Neural crest cell (in vitro differentiated cells): ENCODE measurements at regions not wholly inside any gene's neighbourhood (a gene's known extent, or its start where the extent isn't known, plus 50 kb on each side); places are given as distances from the start of the nearest gene placed in this dataset.

ENCODE experiments used
- DNase-seq: peaks from one replicate; pipeline ENCODE4 v3.0.0; 2021; ENCODE audit warnings: low read depth, mixed read lengths, low spot score
- H3K27ac Mint-ChIP-seq: one replicate; pipeline ENCODE4 v1.8.0; 2021; ENCODE audit warnings: mild to moderate bottlenecking, mixed read lengths; ENCODE audit not compliant: unreplicated experiment
- H3K27me3 Mint-ChIP-seq: 2 replicates; pipeline ENCODE4 v1.8.0; 2021; ENCODE audit warnings: low read depth, mild to moderate bottlenecking, mixed read lengths
- H3K36me3 Mint-ChIP-seq: 2 replicates; pipeline ENCODE4 v1.8.0; 2021; ENCODE audit warnings: low read depth, mild to moderate bottlenecking, mixed read lengths
- H3K4me1 Mint-ChIP-seq: 2 replicates; pipeline ENCODE4 v1.8.0; 2021; ENCODE audit warnings: mixed read lengths
- H3K4me3 Mint-ChIP-seq: one replicate; pipeline ENCODE4 v1.8.0; 2021; ENCODE audit warnings: mild to moderate bottlenecking, mixed read lengths
- H3K9me3 Mint-ChIP-seq: 2 replicates; pipeline ENCODE4 v1.8.0; 2021; ENCODE audit warnings: mixed read lengths
- CTCF ChIP-seq: fragments of 200-600 bp; sonication (generic); conservative IDR thresholded peaks from 2 replicates; pipeline ENCODE4 v1.5.0; 2021; ENCODE audit warnings: antibody characterized with exemption, mild to moderate bottlenecking

GRCh38 chrX:39157006-39157405 lies 355.7 kb downstream of the MID1IP1 start:
- Mint-ChIP-seq H3K27ac (no peak overlapping the region), H3K4me3 (no peak overlapping the region), H3K9me3 (no peaks in the 10 kb centered on the region), H3K4me1 (no peaks in the 10 kb centered on the region), H3K27me3 (peaks cover 13% of the 10 kb centered on the region), H3K36me3 (no peaks in the 10 kb centered on the region)
- DNase-seq: no peak
- TF ChIP-seq CTCF: no peak

DNA sequence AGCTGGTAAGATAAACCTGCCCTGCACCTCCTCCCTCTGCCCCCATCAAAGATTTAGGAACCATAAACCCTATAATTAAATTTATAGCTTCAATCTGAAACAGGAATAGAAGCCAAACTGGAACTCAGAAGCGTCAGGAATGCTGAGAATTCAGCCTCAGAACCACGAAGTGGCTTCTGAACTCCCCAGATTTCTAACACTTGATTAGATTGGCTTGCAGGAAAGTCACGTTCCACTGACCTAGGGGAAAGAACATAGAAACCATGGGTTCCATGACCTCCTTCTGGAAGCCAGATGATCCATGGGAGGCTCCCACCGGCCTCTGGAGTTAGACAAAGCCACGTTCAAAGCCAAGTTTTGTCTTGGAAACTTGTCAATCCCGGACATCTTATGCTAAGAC lies 356.5 kb downstream of the MID1IP1 start:
- DNase-seq: no peak
- Mint-ChIP-seq H3K27me3 (peaks cover 21% of the 10 kb centered on the region), H3K36me3 (no peaks in the 10 kb centered on the region), H3K4me1 (peaks cover under 1% of the 10 kb centered on the region), H3K27ac (no peak overlapping the region), H3K4me3 (no peak overlapping the region), H3K9me3 (no peaks in the 10 kb centered on the region)
- no peak for TF ChIP-seq CTCF

DNA sequence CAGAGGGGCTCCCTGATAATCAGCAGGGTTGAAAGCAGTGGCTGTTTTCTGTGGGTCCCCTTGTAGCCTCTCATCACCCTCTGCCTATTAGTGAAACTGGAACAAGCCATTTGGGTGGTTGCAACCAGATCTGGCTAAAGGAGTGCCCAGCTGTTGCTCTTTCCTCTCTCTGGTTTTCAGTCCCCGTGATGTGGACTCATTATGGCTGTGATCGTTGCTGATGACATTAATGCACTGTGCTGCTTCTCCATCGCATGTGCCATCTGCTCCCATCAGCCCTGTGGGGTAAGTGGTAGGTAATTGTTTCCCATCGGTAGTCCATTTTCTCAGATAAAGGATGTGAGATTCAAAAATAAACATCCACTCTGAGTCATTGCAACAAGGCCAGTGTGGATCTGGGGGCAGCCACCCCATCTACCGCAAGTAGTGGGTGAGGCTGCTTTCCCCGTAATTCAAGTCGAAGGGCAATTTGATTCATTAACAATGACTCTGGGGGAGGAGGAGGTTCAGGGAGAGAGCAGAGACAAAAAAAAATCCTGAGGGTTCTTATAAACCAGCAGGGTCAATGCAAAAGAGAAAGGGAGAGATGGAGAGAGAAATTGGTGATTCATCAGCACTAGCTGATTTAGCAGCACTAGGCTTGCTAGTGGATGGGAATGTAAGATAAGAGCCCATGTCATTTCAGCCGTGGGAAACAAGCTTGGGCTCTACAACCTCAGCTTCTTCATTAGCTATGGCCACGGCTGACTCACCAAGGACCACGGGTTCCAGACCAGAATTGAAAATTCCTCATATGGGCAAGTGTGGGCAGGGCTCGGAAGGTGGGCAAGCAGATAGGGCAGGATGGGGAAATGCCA lies 357.8 kb downstream of the MID1IP1 start:
- peak overlapping the region; percentile 61 for H3K27ac Mint-ChIP-seq

DNA sequence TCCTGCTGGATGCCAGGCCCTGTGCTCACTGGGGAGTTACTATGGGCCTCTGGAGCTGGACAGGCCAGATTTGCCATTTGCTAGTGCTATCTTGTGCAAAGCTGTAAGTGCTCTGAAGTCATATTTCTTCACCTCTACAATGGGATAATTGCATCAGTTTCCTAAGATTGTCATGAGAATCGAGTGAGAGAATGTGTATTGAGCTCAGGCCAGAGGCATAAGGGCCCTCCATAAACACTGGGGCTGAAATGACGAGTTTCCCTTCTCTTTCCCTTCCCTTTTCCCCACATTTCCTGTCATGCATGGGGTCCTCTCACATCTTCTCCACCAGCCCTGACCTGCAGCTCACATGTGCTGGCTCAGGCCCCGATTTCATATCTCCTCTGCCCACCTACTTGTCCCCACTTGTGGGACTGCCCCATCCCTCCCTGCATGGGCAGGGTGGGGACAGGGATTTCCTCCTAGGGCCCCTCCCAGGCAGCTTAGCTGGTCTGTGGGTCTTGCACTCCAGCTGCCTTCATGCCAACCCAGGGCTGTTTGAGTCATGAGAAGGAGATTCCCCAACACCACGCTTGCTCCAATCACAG lies 358.8 kb downstream of the MID1IP1 start:
- Mint-ChIP-seq H3K9me3 (peaks cover 2% of the 10 kb centered on the region), H3K4me1 (peaks cover 4% of the 10 kb centered on the region), H3K27me3 (peaks cover 31% of the 10 kb centered on the region), H3K27ac (no peak overlapping the region), H3K4me3 (no peak overlapping the region), H3K36me3 (no peaks in the 10 kb centered on the region)
- TF ChIP-seq CTCF: no peak
- no peak for DNase-seq

More for the DNA sequence above, 357.8 kb downstream of the MID1IP1 start:
- TF ChIP-seq CTCF: no peak
- peaks cover 31% of the 10 kb centered on the region for H3K27me3 Mint-ChIP-seq
- no peak overlapping the region for H3K4me3 Mint-ChIP-seq
- DNase-seq: no peak
- peaks cover 4% of the 10 kb centered on the region for H3K4me1 Mint-ChIP-seq
- H3K9me3 Mint-ChIP-seq: peaks cover 2% of the 10 kb centered on the region
- no peaks in the 10 kb centered on the region for H3K36me3 Mint-ChIP-seq

DNA sequence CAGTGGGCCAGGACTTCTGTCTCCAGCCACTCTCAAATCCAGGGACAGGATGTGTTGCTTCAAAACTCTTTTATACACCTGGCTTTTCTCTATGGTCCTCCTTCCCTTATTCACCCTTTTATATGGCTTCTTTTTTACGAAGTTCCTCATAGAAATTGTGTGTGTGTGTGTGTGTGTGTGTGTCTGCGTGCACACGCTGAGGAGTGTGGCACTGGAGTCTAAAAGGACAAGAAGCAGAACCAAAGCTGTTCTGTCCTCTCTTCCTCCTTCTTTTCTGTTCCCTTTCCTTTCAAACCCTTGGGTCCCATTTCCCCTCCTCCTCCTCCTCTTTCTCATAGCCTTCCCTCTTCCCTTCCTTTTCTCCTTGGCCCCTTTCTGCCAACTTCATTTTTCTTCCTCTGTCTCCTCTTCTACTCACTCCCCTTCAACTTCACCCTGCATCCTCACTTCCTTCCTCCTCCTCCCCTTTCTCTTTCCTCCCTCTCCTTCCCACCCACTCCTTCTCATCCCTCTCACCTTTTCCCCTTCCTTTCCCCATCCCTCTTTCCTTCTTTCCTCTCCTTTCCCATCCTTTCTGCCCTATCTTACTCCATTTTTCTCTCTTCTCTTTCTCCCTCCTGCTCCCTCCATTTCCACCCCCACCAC lies 360.5 kb downstream of the MID1IP1 start:
- H3K36me3 Mint-ChIP-seq: no peaks in the 10 kb centered on the region

More for the DNA sequence above, 360.5 kb downstream of the MID1IP1 start:
- Mint-ChIP-seq H3K4me1 (peaks cover 4% of the 10 kb centered on the region), H3K9me3 (peaks cover 2% of the 10 kb centered on the region), H3K27ac (no peak overlapping the region), H3K4me3 (no peak overlapping the region), H3K27me3 (peaks cover 31% of the 10 kb centered on the region)
- no peak for TF ChIP-seq CTCF
- no peak for DNase-seq
